ENCODE measurements at regions not wholly inside any gene's neighbourhood (a gene's known extent, or its start where the extent isn't known, plus 50 kb on each side); places are given as distances from the start of the nearest gene placed in this dataset.
A peak's percentile ranks its signal among the peaks of the same experiment; 100 is the strongest.

DNA sequence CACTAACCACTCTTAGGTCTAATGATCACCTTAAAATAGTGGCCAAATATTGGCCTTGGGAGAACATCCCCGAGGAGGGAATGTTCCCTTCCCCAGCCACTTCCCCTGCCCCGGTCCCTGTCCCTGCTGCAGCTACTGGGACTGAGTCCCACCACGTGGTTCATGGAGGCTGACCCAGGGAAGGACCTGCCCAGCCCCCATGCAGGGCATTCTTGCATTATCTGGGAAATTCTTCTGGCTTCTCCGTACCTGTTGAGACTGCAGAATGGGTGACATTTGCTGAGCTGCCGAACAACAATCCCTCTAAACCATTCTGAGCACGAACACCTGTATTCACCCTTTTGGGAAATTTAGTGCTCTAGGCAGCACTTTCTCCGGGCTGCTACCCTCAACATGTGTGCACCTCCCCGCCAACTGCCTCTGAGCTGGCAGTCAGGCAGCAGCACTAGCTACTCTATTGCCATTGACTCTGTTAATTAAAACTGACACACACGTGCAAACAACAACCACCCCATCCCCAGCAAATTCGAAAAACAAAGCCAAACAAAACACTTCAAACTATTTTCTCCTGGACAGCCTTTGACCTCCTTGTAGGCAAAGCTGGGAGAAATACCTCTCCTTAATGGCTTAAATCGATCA is 567.4 kb upstream of the MKI67 start:
- no peak for DNase-seq

GRCh38 chr10:128694168-128694850 is 568.1 kb upstream of the MKI67 start:
- DNase-seq, result no peak

DNA sequence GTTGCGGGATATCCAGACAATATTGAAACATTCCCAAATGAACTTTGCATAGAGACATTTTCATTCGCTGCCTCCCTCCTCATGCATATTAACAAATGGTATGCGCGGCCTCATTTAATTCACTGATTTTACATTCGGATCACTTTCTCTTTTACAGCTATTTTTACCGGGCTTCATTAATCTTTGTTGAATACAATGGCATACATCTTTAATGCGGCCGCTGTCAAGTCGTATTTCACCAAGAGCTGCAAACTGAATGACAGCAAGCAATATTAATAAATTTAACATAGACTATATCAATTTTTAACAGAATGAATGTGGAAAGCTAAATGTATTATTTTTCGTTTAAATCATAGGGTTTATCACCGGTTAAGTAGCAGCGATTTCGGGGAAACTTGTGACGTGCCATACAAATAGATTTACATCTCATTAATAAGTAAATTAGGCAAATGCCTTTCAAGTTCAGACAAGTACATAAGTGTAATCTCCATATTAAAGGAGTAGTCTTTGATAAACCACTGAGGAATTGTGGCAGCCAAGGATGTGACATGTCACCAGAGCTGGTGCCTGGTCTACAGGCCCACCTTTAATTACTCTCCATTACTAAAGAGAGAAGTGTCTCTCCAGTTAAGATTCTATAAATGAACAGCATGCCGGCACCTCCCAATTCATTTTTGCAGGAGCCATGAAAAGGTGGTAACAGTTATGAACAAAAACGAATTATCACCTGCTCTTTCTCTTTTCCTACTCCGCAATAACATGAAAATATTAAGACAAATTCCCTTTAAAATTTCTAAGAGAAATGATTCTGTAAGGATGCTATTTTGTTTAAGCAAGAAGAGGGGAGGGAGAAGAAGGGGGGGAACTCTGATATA is 568.9 kb upstream of the MKI67 start:
- no peak for DNase-seq

GRCh38 chr10:128695931-128696330 is 569.7 kb upstream of the MKI67 start:
- no peak for DNase-seq

GRCh38 chr10:128697437-128697836 is 571.2 kb upstream of the MKI67 start:
- DNase-seq, result no peak

DNA sequence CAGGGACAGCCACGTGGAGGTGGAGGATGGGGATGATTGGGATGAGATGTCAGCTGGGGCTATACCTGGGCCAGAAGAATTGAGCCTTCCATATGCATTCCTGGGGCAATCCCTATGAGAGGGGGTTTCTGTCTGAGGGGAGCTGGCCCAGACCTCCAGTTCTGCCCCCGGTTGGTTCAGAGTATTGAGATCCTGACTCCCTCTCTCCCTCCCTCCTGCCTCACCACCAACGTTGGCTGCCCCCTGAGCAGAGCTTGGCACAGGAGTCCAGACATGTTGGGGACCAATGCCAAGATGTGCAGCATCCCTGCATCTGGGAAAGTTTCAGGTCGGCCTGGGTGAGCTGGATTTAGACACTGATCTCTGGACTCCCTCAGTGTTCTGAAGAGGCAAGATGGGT is 575.2 kb upstream of the MKI67 start:
- DNase-seq, result no peak

GRCh38 chr10:128701837-128702236 is 575.6 kb upstream of the MKI67 start:
- no peak for DNase-seq

GRCh38 chr10:128704716-128705115 is 578.5 kb upstream of the MKI67 start:
- DNase-seq, result peak; percentile 1

GRCh38 chr10:128708182-128708581 is 582.0 kb upstream of the MKI67 start:
- DNase-seq, result no peak

- DNase-seq, result no peak
Observed at GRCh38 chr10:128709686-128710085, 583.5 kb upstream of the MKI67 start.

DNA sequence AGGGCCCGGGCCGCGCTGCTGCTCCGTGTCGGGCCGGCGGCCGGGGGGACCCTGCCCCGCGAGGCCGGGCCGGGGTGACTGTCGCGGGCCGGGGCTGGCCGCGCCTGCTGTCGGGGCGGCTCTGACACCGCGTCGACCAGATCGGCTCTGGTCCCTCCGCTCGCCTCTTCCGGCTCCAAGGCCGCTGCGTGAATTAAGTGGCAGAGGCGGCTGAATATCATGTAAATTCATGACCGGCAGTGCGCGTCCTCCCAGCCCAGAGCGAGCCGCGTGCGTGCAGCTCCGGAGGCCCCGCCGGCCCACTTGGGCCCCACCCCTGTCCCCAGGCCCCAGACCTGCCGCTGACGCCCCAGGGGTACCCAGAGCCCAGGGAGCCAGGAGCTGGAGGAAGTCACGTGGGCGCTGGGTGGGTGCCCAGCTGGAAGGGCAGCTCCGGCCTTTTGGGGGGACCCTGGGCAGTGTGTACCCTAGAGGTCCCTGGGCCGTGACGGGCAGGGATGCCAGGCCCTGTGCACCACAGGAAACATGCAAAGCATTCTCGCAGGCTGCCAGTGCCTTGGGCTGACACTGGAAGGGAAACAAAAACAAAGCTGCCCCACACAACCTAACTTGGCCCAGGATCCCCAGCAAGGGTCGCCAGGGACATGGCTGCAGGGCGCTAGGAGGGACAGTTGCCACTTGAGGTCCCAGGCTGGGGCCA is 584.0 kb upstream of the MKI67 start:
- DNase-seq, result no peak

- no peak for DNase-seq
Observed at GRCh38 chr10:128710798-128711183, 584.6 kb upstream of the MKI67 start.

DNA sequence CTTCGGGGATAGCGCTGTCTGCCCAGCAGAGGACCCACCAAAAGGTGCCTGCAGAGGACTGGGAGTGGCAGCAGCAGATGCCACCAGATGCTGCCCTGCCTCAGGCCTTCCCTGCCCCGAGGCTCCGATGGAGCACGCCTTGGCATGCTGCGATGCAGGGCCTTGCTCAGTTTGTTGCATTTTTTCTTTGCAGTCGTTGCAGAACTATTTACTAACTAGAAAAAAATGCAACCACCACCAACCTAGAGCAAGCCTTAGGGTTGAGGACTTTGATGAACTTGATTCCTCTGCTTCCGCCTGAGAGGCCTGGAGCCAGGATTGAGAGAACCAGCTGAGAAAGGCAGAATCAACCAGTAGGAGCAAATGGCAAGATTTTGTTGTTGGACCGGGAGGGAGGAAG is 585.6 kb upstream of the MKI67 start:
- DNase-seq, result peak; percentile 12

DNA sequence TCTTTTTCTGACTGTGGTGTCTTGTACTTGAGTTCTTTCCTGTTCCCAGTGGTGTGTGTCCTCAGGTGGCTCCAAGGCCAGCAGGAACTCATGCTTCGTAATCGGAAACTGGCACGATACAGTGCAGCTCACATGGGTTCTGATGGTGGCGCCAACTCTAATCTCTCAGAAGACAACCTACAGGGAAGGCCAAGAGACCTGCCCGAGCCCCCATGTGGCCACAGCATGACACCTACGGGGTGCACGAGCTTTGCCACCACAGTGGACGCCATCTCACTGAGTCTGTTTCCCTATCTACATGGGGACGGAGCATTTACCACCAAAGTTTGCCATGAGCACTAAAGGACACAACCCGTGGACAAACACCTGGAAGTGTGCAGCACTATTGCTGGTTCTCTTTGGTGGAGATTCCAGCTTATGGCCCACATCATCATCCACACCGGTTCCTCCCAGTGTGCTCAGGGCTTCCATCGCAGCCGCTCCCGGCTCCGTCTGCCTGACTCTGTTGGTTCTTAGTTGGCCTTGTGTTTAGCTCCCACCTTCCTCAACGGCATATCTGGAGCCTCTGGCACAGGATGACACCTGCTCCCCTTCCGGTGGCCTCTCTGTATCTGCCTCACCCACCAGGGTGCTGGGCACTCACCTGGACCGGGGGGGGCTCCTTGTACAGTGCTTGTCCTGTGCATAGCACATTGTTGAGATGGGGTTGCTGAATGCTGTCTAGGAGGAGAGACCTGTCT is 586.6 kb upstream of the MKI67 start:
- no peak for DNase-seq

DNA sequence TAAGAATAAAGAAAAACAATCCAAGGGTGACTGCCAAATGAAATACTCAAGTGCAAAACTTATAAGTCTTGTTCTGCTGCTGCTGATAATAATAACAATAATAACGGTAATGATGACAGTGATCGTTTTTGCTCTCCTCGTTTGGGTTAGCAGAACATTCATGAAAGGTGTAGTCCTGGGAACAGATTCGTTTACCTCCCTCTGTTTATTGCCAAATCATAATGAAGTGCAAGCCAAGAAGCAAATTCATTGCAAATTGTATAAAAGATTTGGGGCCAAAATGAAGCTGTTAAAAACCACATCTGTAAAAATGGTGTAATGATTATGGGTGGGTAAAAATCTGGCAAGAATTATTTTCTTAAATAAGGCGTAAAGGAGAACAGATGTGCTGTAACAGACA is 587.2 kb upstream of the MKI67 start:
- DNase-seq, result no peak

DNA sequence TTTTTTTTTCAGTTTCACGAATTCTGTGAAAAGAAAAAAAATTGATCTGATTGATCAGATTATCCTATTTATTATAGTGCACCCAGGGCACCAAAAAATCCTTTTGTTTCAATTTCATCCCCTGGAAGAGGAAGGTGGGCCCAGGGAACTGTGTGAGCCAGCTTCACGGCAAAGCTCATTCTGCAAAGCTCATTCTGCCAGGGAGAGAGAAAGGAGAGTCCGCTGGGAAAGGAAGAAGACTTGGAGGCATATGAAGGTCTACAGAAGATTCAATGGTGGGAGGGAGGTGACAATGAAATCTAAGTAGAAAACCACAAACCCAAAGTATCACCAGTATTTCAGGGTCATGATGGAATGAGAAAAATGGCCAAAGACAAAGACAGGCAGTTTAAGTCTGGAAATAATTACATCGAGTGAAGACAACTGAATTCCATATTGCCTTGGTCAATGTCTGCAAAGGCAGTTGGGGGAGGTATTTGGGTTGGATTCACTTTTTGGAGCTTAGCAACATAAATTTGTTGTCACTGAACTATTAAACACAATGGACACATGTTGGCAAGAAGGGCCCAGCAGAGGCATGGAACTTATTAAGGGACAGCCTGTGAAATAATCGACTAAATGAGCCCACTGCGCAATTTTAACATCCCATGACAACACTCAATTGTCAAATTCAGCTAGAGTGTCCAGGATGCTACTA is 587.8 kb upstream of the MKI67 start:
- peak; percentile 77 for DNase-seq

DNA sequence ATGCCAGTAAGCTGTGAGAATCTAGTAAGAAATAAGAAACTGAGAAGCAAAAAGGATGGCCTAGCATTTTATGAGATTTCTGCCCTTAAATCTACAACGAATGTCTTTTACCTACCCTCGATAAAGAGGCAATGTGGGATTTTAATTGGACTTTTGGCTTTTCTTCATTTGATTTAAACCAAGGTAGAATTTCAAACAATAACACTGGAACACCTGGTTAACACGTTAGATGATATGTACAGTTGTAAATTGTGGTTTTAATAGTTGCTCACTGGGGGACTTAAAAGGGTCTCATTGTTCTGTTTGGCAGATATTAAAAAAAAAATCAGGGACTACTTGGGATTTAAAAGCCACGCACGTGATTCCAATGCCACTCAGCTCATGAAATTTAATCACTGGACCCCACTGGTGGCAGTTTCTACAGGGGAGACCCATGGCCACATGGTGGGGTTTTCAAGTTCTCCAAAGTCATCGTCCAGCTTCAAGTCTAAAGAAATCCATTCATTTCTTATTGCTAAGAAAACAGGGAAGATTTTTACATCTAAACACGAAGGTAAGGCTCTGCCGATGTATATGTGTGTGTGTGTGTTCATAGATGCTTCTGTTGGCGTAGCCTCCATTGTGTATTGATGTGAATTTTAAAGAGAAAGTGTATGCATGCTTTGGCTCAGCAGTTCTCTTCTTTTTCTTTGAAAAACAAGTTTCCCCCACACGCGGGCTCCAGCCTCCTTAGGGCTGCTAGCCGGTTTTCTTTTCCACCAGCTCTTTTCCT is 588.6 kb upstream of the MKI67 start:
- DNase-seq, result no peak

DNA sequence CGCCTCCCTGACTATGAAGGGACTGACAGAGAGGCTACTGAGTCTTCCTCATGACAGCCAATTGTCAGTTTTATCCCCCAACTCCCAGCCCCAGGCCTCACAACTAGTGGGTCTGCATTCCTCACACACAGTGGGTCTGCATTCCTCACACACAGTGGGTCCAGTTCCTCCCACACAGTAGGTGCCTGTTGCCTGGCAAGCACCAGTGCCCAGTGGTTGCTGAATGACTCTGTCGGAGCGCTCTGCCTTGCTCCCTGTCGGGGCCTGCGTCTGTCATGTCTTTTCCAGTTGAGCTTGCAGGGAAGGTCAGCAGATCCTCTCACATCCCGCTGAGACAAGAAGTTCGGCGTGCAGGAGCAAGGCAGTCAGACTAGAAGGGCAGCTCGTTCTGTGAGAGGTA is 590.0 kb upstream of the MKI67 start:
- no peak for DNase-seq

DNA sequence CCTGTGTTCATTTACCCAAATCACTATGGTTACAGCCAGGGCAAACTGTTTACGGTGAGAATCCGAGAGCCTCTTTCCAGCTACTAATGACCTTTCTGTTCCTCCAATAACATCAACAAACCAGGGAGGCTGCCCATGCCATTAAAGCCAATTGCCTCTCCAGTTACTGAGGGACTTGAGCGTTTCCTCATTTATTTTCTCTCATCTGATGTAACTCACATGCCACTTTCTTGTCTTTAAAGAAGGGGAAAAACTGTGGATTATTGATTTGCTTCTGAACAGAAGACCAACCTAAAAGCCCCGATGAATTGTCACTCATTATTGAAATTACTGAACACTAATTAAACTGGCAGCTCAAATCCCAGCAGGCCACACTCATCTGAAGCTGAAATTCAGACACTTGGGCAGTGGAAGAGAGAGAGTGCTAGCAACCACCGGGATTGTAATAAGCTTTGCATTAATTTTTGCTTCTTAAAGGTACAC is 595.8 kb upstream of the MKI67 start:
- DNase-seq, result no peak

DNA sequence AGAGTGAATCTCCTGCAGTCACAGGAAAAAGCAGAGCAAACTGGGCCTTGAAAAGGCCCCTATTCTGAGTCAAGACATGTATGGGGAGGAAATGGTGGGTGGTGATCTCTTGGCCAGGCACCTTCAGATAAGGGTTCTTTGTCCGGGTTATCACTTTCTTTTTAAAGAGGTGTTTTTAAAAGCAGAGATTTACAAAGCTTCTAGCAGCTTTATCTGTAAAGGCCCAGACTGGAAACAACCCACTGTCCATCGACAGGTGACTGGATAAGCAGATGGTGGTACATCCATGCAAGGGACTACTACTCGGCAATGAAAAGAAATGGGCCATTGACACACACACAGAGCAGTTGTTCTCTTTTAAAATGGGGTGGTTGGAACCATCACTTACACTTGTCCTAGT is 596.7 kb upstream of the MKI67 start:
- DNase-seq, result no peak

DNA sequence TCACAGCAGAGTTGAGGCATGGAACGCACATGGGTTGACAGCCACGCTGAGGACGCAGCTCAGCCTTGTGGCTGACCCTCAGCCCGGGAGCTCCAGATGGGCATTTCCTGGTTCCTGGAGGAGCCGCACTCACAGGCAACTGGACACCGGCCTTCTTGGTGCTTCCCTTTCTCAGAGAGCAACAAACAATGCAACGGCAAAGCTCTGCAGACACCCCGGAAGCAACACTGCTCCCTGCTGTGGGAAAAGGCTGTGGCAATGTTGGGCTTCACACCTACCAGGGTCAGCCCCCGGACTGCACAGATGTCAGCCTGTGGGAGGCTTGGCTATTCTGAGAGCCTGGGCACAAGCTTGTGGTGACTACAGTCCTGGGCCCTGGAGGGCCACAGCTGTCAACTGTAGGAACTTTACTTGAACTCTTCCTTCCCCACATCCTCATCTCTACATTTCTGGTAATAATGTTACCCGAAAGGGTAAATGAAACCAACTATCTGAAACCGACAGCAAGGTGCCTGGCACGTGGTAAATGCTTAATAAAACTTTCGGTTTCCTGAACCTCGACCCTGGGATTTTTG is 597.5 kb upstream of the MKI67 start:
- DNase-seq, result no peak

Data from fibroblast of upper back skin (primary cell).